Mesodermal cell (in vitro differentiated cells): ENCODE measurements at regions not wholly inside any gene's neighbourhood (a gene's known extent, or its start where the extent isn't known, plus 50 kb on each side); places are given as distances from the start of the nearest gene placed in this dataset.

Experiments
- H3K27ac ChIP-seq: 2 replicates; pipeline ENCODE4 v1.7.0; 2013; ENCODE audit warnings: mild to moderate bottlenecking, low read depth, low read length, moderate library complexity; ENCODE audit not compliant: severe bottlenecking
- H3K36me3 ChIP-seq: 2 replicates; pipeline ENCODE4 v1.7.1; 2013; ENCODE audit warnings: mild to moderate bottlenecking, low read length, moderate library complexity; ENCODE audit not compliant: control insufficient read depth, insufficient read depth
- H3K4me1 ChIP-seq: one replicate; pipeline ENCODE4 v1.7.1; 2013; ENCODE audit warnings: mild to moderate bottlenecking, low read length; ENCODE audit not compliant: insufficient read depth, control insufficient read depth, poor library complexity, severe bottlenecking
- H3K4me3 ChIP-seq: 2 replicates; pipeline ENCODE4 v1.7.0; 2013; ENCODE audit warnings: low read length, control low read depth, mild to moderate bottlenecking; ENCODE audit not compliant: insufficient read depth, poor library complexity, severe bottlenecking; ENCODE audit errors: extremely low read depth
- H3K9me3 ChIP-seq: 2 replicates; pipeline ENCODE4 v1.7.1; 2013; ENCODE audit warnings: mild to moderate bottlenecking, low read length, moderate library complexity; ENCODE audit not compliant: control insufficient read depth
- WGBS, 2 experiments: methylation state at CpG; one replicate each; pipeline ENCODE4 v1.1.5; 2013; ENCODE audit warnings: missing lambda C conversion rate in 2 of 2; ENCODE audit not compliant: insufficient coverage in 2 of 2; 5-methylcytosine and 5-hydroxymethylcytosine counted together

GRCh38 chr16:63983401-63983800 is 1138.5 kb downstream of the CDH11 start:
- 67% methylated on average over 1 of the region's 2 CpGs; no CpG with 5 or more reads in 1 of the 2 experiments for WGBS, 2 experiments
- Histone ChIP-seq H3K27ac (no peak overlapping the region), H3K9me3 (no peaks in the 10 kb centered on the region), H3K4me3 (no peak overlapping the region), H3K36me3 (no peaks in the 10 kb centered on the region), H3K4me1 (no peaks in the 10 kb centered on the region)

GRCh38 chr16:63982741-63983140 is 1139.1 kb downstream of the CDH11 start:
- no peaks in the 10 kb centered on the region for H3K9me3 ChIP-seq
- H3K27ac ChIP-seq = no peak overlapping the region
- no peaks in the 10 kb centered on the region for H3K4me1 ChIP-seq
- H3K4me3 ChIP-seq = no peak overlapping the region
- no peaks in the 10 kb centered on the region for H3K36me3 ChIP-seq
- WGBS, 2 experiments = no CpG with 5 or more reads among the region's 3 CpGs

GRCh38 chr16:63982110-63982509 is 1139.8 kb downstream of the CDH11 start:
- 60 to 76% methylated on average over 2 to 5 of the region's 5 CpGs for WGBS, 2 experiments
- H3K27ac ChIP-seq = no peak overlapping the region
- no peak overlapping the region for H3K4me3 ChIP-seq
- H3K36me3 ChIP-seq = no peaks in the 10 kb centered on the region
- H3K4me1 ChIP-seq = no peaks in the 10 kb centered on the region
- no peaks in the 10 kb centered on the region for H3K9me3 ChIP-seq

GRCh38 chr16:63981639-63982038 is 1140.2 kb downstream of the CDH11 start:
- no peaks in the 10 kb centered on the region for H3K9me3 ChIP-seq
- no peak overlapping the region for H3K4me3 ChIP-seq
- H3K36me3 ChIP-seq = no peaks in the 10 kb centered on the region
- H3K27ac ChIP-seq = no peak overlapping the region
- no peaks in the 10 kb centered on the region for H3K4me1 ChIP-seq
- no CpG with 5 or more reads among the region's 2 CpGs for WGBS, 2 experiments

GRCh38 chr16:63980763-63981162 is 1141.1 kb downstream of the CDH11 start:
- H3K27ac ChIP-seq = no peak overlapping the region
- no peak overlapping the region for H3K4me3 ChIP-seq
- 75 to 83% methylated on average over 1 of the region's 3 CpGs for WGBS, 2 experiments
- H3K36me3 ChIP-seq = no peaks in the 10 kb centered on the region
- no peaks in the 10 kb centered on the region for H3K9me3 ChIP-seq
- H3K4me1 ChIP-seq = no peaks in the 10 kb centered on the region

- H3K36me3 ChIP-seq = no peaks in the 10 kb centered on the region
- H3K4me3 ChIP-seq = no peak overlapping the region
- H3K9me3 ChIP-seq = no peaks in the 10 kb centered on the region
- no peak overlapping the region for H3K27ac ChIP-seq
- no peaks in the 10 kb centered on the region for H3K4me1 ChIP-seq
Observed at GRCh38 chr16:63978240-63978639, 1143.6 kb downstream of the CDH11 start.

- H3K27ac ChIP-seq = no peak overlapping the region
- whole genome bisulfite sequencing, 2 experiments = 94 to 100% methylated on average over 1 to 3 of the region's 4 CpGs
- no peak overlapping the region for H3K4me3 ChIP-seq
- no peaks in the 10 kb centered on the region for H3K4me1 ChIP-seq
- H3K9me3 ChIP-seq = no peaks in the 10 kb centered on the region
- H3K36me3 ChIP-seq = no peaks in the 10 kb centered on the region
Observed at GRCh38 chr16:63976345-63976744, 1145.5 kb downstream of the CDH11 start.

GRCh38 chr16:63975669-63976068 is 1146.2 kb downstream of the CDH11 start:
- WGBS, 2 experiments = 80 to 83% methylated on average over 1 of the region's 3 CpGs
- Histone ChIP-seq H3K4me3 (no peak overlapping the region), H3K27ac (no peak overlapping the region), H3K9me3 (no peaks in the 10 kb centered on the region), H3K36me3 (no peaks in the 10 kb centered on the region), H3K4me1 (no peaks in the 10 kb centered on the region)

GRCh38 chr16:63967966-63968365 is 1153.9 kb downstream of the CDH11 start:
- no CpG with 5 or more reads among the region's 1 CpG for WGBS, 2 experiments
- no peak overlapping the region for H3K27ac ChIP-seq
- H3K36me3 ChIP-seq = no peaks in the 10 kb centered on the region
- H3K9me3 ChIP-seq = no peaks in the 10 kb centered on the region
- no peak overlapping the region for H3K4me3 ChIP-seq
- H3K4me1 ChIP-seq = no peaks in the 10 kb centered on the region

GRCh38 chr16:63960321-63960720 is 1161.5 kb downstream of the CDH11 start:
- Histone ChIP-seq H3K4me3 (no peak overlapping the region), H3K4me1 (no peaks in the 10 kb centered on the region), H3K27ac (no peak overlapping the region), H3K9me3 (no peaks in the 10 kb centered on the region), H3K36me3 (no peaks in the 10 kb centered on the region)

- no CpG with 5 or more reads among the region's 2 CpGs for WGBS, 2 experiments
- no peaks in the 10 kb centered on the region for H3K9me3 ChIP-seq
- no peaks in the 10 kb centered on the region for H3K36me3 ChIP-seq
- no peak overlapping the region for H3K4me3 ChIP-seq
- no peak overlapping the region for H3K27ac ChIP-seq
- H3K4me1 ChIP-seq = no peaks in the 10 kb centered on the region
Observed at GRCh38 chr16:63947022-63947421, 1174.8 kb downstream of the CDH11 start.

GRCh38 chr16:63945806-63946205 is 1176.1 kb downstream of the CDH11 start:
- H3K27ac ChIP-seq = no peak overlapping the region
- H3K36me3 ChIP-seq = no peaks in the 10 kb centered on the region
- WGBS, 2 experiments = 83 to 100% methylated on average over 1 of the region's 1 CpG
- no peak overlapping the region for H3K4me3 ChIP-seq
- H3K9me3 ChIP-seq = no peaks in the 10 kb centered on the region
- no peaks in the 10 kb centered on the region for H3K4me1 ChIP-seq
